ENCODE measurements at regions not wholly inside any gene's neighbourhood (a gene's known extent, or its start where the extent isn't known, plus 50 kb on each side); places are given as distances from the start of the nearest gene placed in this dataset.
"Not testable (repeated sequence)": the region's sequence is repeated elsewhere in the genome, so short reads cannot be mapped to it uniquely, and the experiment has no call there.

DNA sequence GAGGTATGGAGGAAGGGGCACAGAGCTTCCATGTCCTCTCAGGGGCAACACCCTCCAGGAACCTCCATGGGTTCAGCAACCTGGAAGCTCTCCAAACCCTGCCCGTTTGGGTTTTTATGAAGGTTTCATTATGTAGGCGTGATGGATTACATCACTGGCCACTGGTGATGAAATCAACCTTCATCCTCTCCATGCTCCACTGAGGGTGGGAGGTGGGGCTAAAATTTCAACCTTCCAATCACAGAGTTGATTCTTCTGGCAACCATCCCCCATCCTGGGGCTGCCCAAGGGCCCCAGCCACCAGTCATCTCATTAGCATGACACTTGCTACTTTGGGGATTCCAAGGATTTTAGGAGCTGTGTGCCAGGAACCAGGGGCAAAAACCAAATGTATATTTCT, 90.1 kb downstream of the TEX36 start:
- no peaks in the 10 kb centered on the region for H3K9me3 ChIP-seq
- FAIRE-seq (no peak), ATAC-seq (no peak), DNase-seq (no peak)
- H3K27me3 ChIP-seq, result no peaks in the 10 kb centered on the region
- intact Hi-C loops (cut with DNase I), result no loop called here
- H3K4me3 ChIP-seq, result no peak overlapping the region
- TF ChIP-seq, protein P1, sequence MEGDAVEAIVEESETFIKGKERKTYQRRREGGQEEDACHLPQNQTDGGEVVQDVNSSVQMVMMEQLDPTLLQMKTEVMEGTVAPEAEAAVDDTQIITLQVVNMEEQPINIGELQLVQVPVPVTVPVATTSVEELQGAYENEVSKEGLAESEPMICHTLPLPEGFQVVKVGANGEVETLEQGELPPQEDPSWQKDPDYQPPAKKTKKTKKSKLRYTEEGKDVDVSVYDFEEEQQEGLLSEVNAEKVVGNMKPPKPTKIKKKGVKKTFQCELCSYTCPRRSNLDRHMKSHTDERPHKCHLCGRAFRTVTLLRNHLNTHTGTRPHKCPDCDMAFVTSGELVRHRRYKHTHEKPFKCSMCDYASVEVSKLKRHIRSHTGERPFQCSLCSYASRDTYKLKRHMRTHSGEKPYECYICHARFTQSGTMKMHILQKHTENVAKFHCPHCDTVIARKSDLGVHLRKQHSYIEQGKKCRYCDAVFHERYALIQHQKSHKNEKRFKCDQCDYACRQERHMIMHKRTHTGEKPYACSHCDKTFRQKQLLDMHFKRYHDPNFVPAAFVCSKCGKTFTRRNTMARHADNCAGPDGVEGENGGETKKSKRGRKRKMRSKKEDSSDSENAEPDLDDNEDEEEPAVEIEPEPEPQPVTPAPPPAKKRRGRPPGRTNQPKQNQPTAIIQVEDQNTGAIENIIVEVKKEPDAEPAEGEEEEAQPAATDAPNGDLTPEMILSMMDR (IDR thresholded peaks at IDR 0.05), result no peak
- no peaks in the 10 kb centered on the region for H3K36me3 ChIP-seq
- WGBS, 2 donors, result 85 to 90% methylated on average over 2 of the region's 2 CpGs
- no peak overlapping the region for H3K27ac ChIP-seq
- no peaks in the 10 kb centered on the region for H3K4me1 ChIP-seq

DNA sequence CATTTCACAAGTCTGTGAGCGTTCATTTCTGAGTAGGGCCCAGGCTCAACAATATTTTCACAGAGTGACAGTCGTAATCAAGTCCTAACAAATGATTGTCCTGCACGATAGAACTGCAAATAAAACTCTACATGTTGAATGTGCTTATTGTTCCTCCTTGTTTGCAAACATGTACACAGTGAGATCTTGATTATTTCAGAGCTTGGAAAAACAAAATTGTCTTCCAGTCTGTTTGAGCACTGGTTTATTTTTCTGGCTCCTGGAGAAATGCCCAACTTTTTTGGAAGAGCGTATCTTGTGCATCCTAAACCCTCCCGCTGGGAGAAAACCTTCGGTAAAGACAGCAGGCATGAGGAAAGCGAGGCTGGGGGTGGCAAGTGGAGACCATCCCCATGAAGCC, 91.1 kb downstream of the TEX36 start:
- DNase-seq (no peak), FAIRE-seq (no peak), ATAC-seq (no peak)
- H3K9me3 ChIP-seq, result no peaks in the 10 kb centered on the region
- 47 to 53% methylated on average over 7 of the region's 7 CpGs for WGBS, 2 donors
- no peak overlapping the region for H3K27ac ChIP-seq
- no peak overlapping the region for H3K4me3 ChIP-seq
- H3K27me3 ChIP-seq, result no peaks in the 10 kb centered on the region
- intact Hi-C loops (cut with DNase I), result no loop called here
- no peaks in the 10 kb centered on the region for H3K4me1 ChIP-seq
- no peaks in the 10 kb centered on the region for H3K36me3 ChIP-seq
- TF ChIP-seq, protein P1 (IDR thresholded peaks at IDR 0.05), result no peak

DNA sequence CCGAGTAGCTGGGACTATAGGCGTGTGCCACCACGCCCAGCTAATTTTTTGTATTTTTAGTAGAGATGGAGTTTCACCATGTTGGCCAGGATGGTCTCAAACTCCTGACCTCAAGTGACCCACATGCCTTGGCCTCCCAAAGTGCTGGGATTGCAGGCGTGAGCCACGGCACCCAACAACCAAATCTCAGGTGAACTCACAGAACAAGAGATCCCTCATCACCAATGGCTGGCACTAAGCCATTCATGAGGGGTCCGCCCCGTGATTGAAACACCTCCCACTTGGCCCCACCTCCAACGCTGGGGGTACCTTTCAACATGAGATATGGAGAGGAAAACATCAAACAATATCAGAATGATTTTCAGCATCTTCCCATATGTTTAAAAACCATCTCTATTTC, 94.2 kb downstream of the TEX36 start:
- 76 to 89% methylated on average over 8 of the region's 8 CpGs for WGBS, 2 donors
- H3K27me3 ChIP-seq; H3K27ac ChIP-seq; H3K36me3 ChIP-seq; H3K4me3 ChIP-seq; H3K4me1 ChIP-seq; FAIRE-seq; DNase-seq; ATAC-seq; intact Hi-C loops (cut with DNase I); H3K9me3 ChIP-seq: not testable (repeated sequence)

DNA sequence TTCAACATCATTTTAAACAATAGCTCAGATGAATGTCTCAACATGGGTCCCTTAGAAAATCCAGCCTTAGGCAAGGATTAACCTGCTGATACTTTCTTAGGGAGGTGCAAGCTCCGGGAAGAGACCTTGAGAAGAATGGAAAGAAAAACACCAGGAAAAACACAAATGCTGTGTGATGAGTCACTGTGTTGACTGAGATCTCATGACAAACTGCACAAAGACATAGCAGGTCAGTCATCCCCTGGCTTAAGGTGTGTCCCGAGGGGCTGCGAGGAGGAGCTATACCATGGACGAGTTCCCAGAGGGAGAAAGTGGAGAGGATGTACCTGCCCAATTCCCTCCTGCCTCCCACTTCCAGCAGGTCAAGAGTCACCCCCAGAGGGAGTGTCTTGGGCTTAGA, 98.0 kb downstream of the TEX36 start:
- TF ChIP-seq, protein P1 (IDR thresholded peaks at IDR 0.05), result no peak
- 74 to 77% methylated on average over 4 of the region's 4 CpGs for WGBS, 2 donors
- Histone ChIP-seq H3K4me1 (no peaks in the 10 kb centered on the region), H3K27me3 (no peaks in the 10 kb centered on the region), H3K36me3 (no peaks in the 10 kb centered on the region), H3K9me3 (no peaks in the 10 kb centered on the region), H3K4me3 (no peak overlapping the region), H3K27ac (no peak overlapping the region)
- DNase-seq (no peak), FAIRE-seq (no peak), ATAC-seq (no peak)
- intact Hi-C loops (cut with DNase I), result no loop called here

DNA sequence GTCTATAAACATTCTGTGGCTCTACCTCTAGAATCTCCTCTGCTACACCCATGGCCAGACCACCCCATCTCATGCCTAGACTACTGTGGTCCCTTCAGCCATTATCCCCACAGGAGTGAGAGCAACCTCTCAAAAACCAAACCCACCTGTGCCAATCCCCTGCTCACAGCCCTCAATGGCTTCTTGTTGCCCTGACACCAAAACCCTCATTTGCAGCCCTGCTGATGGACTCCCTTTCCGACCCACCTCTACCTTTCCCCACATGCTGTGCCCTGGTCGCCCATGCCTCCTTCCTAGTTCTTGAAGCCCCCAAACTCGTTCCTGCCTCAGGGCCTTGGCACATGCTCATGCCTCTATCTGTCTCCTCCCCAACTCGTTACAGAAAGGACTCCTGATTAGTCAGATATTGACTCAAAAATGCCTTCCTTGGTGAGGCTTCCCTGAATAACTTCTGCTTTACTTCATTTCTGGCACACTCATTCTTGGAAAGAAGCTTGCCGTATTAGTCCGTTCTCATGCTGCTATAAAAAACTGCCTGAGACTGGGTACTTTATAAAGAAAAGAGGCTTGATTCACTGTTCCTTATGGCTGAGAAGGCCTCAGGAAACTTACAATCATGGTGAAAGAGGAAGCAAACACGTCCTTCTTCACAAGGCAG, 104.2 kb downstream of the TEX36 start:
- intact Hi-C loops (cut with DNase I), result no loop called here
- no peak for FAIRE-seq
- no peak overlapping the region for H3K27ac ChIP-seq

More for the DNA sequence above, 104.2 kb downstream of the TEX36 start:
- Histone ChIP-seq H3K27me3 (no peaks in the 10 kb centered on the region), H3K9me3 (no peaks in the 10 kb centered on the region), H3K36me3 (no peaks in the 10 kb centered on the region), H3K4me1 (no peaks in the 10 kb centered on the region), H3K4me3 (no peak overlapping the region)
- ATAC-seq (no peak), DNase-seq (no peak)
- TF ChIP-seq, protein P1 (IDR thresholded peaks at IDR 0.05), result no peak
- 70 to 71% methylated on average over 7 of the region's 7 CpGs for WGBS, 2 donors

All from pancreas (tissue), 10 donors.